Endothelial cell of umbilical vein (primary cell): ENCODE measurements at regions not wholly inside any gene's neighbourhood (a gene's known extent, or its start where the extent isn't known, plus 50 kb on each side); places are given as distances from the start of the nearest gene placed in this dataset.

Experiments
- BruUV-seq: library from RNA; stranded (reverse); fragments of 400-500 nt; replicated peaks from 2 replicates; lab custom pipeline; 2021; lab: Mats Ljungman, UMichigan
- CTCF ChIA-PET: fragments of 300-600, 350-600 bp; sonication (Branson Sonifier 250); formaldehyde crosslinking; loops from one replicate; lab custom pipeline; 2021; ENCODE audit warnings: antibody characterized with exemption, inconsistent platforms; lab: Charles Lee
- POLR2A ChIA-PET: fragments of 300-600, 350-600 bp; sonication (Branson Sonifier 250); formaldehyde crosslinking; loops from one replicate; lab custom pipeline; 2021; ENCODE audit warnings: antibody characterized with exemption, inconsistent platforms; lab: Charles Lee
- DNase-seq: peaks from one replicate; pipeline ENCODE4 v3.0.0-alpha.2; 2011; ENCODE audit warnings: low read depth, low spot score
- FAIRE-seq: peaks from 2 replicates; lab custom pipeline; 2011; peaks lifted over from hg19 to GRCh38; lab: Jason Lieb, UNC
- H2AFZ ChIP-seq: 2 replicates; pipeline ENCODE4 v1.6.0; 2012; ENCODE audit warnings: low read depth, low read length, control low read depth, inconsistent platforms
- H3K27ac ChIP-seq: 2 replicates; pipeline ENCODE4 v1.5.1; 2011; ENCODE audit warnings: low read depth, mild to moderate bottlenecking, control low read depth, low read length, moderate library complexity; ENCODE audit not compliant: insufficient read depth
- H3K27me3 ChIP-seq, 2 experiments: 2 replicates each; pipeline versions ENCODE4 v1.6.0 to v1.6.1; 2011; ENCODE audit warnings: low read length in 2 of 2, mixed read lengths in 1 of 2; ENCODE audit not compliant: control insufficient read depth in 2 of 2, insufficient read depth in 2 of 2
- H3K36me3 ChIP-seq, 2 experiments: 2 replicates in 1 of 2; 3 replicates in 1 of 2; pipeline ENCODE4 v1.5.1; 2011; ENCODE audit warnings: low read length in 2 of 2, mild to moderate bottlenecking in 1 of 2, moderate library complexity in 1 of 2; ENCODE audit not compliant: control insufficient read depth in 2 of 2, insufficient read depth in 2 of 2; ENCODE audit errors: extremely low read depth in 1 of 2
- H3K4me1 ChIP-seq: 3 replicates; pipeline ENCODE4 v1.5.1; 2011; ENCODE audit warnings: mild to moderate bottlenecking, low read length; ENCODE audit not compliant: control insufficient read depth, insufficient read depth; ENCODE audit errors: extremely low read depth
- H3K4me2 ChIP-seq: 2 replicates; pipeline ENCODE4 v1.6.1; 2011; ENCODE audit warnings: low read length, control low read depth, mixed read lengths; ENCODE audit not compliant: insufficient read depth
- H3K4me3 ChIP-seq, 3 experiments: fragments of 200-600 bp in 1 of 3; sonication (generic), shearing (Covaris generic) in 1 of 3; replicated peaks in 1 of 3; 2 replicates each; pipeline ENCODE4 v1.5.1; 2011 to 2016; ENCODE audit warnings: control low read depth in 3 of 3, low read length in 3 of 3, mild to moderate bottlenecking in 2 of 3, inconsistent platforms in 1 of 3, low read depth in 1 of 3, moderate library complexity in 1 of 3; ENCODE audit not compliant: insufficient read depth in 1 of 3
- H3K79me2 ChIP-seq: 2 replicates; pipeline ENCODE4 v1.6.0; 2012; ENCODE audit warnings: low read length, inconsistent platforms; ENCODE audit not compliant: control insufficient read depth, insufficient read depth
- H3K9ac ChIP-seq: replicated peaks from 2 replicates; pipeline ENCODE3; 2011; ENCODE audit warnings: low read length, control low read depth; ENCODE audit not compliant: insufficient read depth; ENCODE audit errors: extremely low read depth
- H3K9me1 ChIP-seq: replicated peaks from 3 replicates; pipeline ENCODE4 v1.6.0; 2011; ENCODE audit warnings: mild to moderate bottlenecking, low read length; ENCODE audit not compliant: control insufficient read depth, insufficient read depth; ENCODE audit errors: extremely low read depth
- H3K9me3 ChIP-seq: replicated peaks from 2 replicates; pipeline ENCODE4 v1.5.1; 2012; ENCODE audit warnings: low read length, inconsistent platforms; ENCODE audit not compliant: control insufficient read depth, insufficient read depth
- H4K20me1 ChIP-seq: replicated peaks from 2 replicates; pipeline ENCODE3; 2011; ENCODE audit warnings: mild to moderate bottlenecking, low read length; ENCODE audit not compliant: control insufficient read depth, insufficient read depth; ENCODE audit errors: extremely low read depth
- CTCF ChIP-seq, 2 donors: IDR thresholded peaks; 1 replicate in 1 of 2; 2 replicates in 1 of 2; pipeline ENCODE4 v1.5.1; 2011; ENCODE audit warnings: low read length in 2 of 2, mild to moderate bottlenecking in 2 of 2, moderate library complexity in 2 of 2, control low read depth in 1 of 2, inconsistent platforms in 1 of 2, low read depth in 1 of 2; ENCODE audit not compliant: insufficient read depth in 1 of 2; ENCODE audit errors: extremely low read depth in 1 of 2
- FOS ChIP-seq: IDR thresholded peaks from 2 replicates; pipeline ENCODE4 v1.6.1; 2011; ENCODE audit warnings: mild to moderate bottlenecking, low read length, moderate library complexity, borderline replicate concordance; ENCODE audit not compliant: insufficient read depth
- GATA2 ChIP-seq: IDR thresholded peaks from 2 replicates; pipeline ENCODE4 v1.7.0; 2011; ENCODE audit warnings: low read depth, mild to moderate bottlenecking, moderate library complexity, mixed read lengths, low read length; ENCODE audit not compliant: insufficient read length, insufficient read depth
- JUN ChIP-seq: IDR thresholded peaks from 2 replicates; pipeline ENCODE4 v1.6.1; 2011; ENCODE audit warnings: borderline replicate concordance, low read depth; ENCODE audit not compliant: insufficient read length, insufficient read depth
- MAX ChIP-seq: IDR thresholded peaks from 2 replicates; pipeline ENCODE4 v1.6.1; 2011; ENCODE audit not compliant: insufficient read depth, insufficient read length
- MYC ChIP-seq: IDR thresholded peaks from one replicate; pipeline ENCODE4 v1.6.1; 2011; ENCODE audit warnings: mild to moderate bottlenecking, low read depth, low read length
- POLR2A ChIP-seq: IDR thresholded peaks from 2 replicates; pipeline ENCODE4 v1.6.1; 2012; ENCODE audit warnings: low read depth, mild to moderate bottlenecking, control low read depth, low read length
- POLR2AphosphoS5 ChIP-seq: IDR thresholded peaks from 2 replicates; pipeline ENCODE4 v1.6.1; 2012; ENCODE audit warnings: low read depth, mild to moderate bottlenecking, control low read depth, low read length, moderate library complexity; ENCODE audit not compliant: insufficient read depth
- dilution Hi-C: fragments of 300-500 bp; cut with MboI; formaldehyde crosslinking; loops from one replicate; pipeline ENCODE4 v1.15.0; 2019; ENCODE audit warnings: low sequenced_read_pairs; ENCODE audit not compliant: extremely low pct_ligation_motif_present
- intact Hi-C: fragments of 100-400 bp; cut with micrococcal nuclease; formaldehyde crosslinking; loops from one replicate; pipeline ENCODE4 v1.10.0; 2022

GRCh38 chr2:2932189-2932588 lies 445.4 kb downstream of the EIPR1 start:
- FAIRE-seq = no peak
- H3K9me1 ChIP-seq = no peaks in the 10 kb centered on the region
- H3K27me3 ChIP-seq = no peaks in the 10 kb centered on the region
- dilution Hi-C loops (no loop called here), intact Hi-C loops (no loop called here)
- no peaks in the 10 kb centered on the region for H3K79me2 ChIP-seq
- H3K4me3 ChIP-seq = no peak overlapping the region
- no peaks in the 10 kb centered on the region for H3K36me3 ChIP-seq
- TF ChIP-seq JUN (no peak), MAX (no peak), CTCF (IDR thresholded peaks at IDR 0.05; ENCODE audit: extremely low read depth in 1 of 2, insufficient read depth in 1 of 2, low read depth in 1 of 2, low read length in 2 of 2) (no peak), MYC (no peak)
- ChIA-PET POLR2A (no interaction called here), CTCF (no interaction called here)
- H3K9ac ChIP-seq = no peak overlapping the region
- H3K4me2 ChIP-seq = no peak overlapping the region
- H3K4me1 ChIP-seq = no peaks in the 10 kb centered on the region
- no peak overlapping the region for H2AFZ ChIP-seq
- H4K20me1 ChIP-seq = no peaks in the 10 kb centered on the region
- no TSS peak for BruUV-seq
- no peak for DNase-seq
- no peak overlapping the region for H3K27ac ChIP-seq
- H3K9me3 ChIP-seq = peaks cover 7% of the 10 kb centered on the region

GRCh38 chr2:2931318-2932075 lies 446.1 kb downstream of the EIPR1 start:
- no peak overlapping the region for H3K4me2 ChIP-seq
- no peaks in the 10 kb centered on the region for H4K20me1 ChIP-seq
- no peaks in the 10 kb centered on the region for H3K36me3 ChIP-seq
- H2AFZ ChIP-seq = no peak overlapping the region
- no peak overlapping the region for H3K9ac ChIP-seq
- peaks cover 7% of the 10 kb centered on the region for H3K9me3 ChIP-seq
- CTCF ChIA-PET = no interaction called here
- BruUV-seq = no TSS peak
- DNase-seq (no peak), FAIRE-seq (no peak)
- no peaks in the 10 kb centered on the region for H3K79me2 ChIP-seq
- H3K27ac ChIP-seq = no peak overlapping the region
- no peaks in the 10 kb centered on the region for H3K4me1 ChIP-seq
- POLR2A ChIA-PET = no interaction called here
- dilution Hi-C loops (no loop called here), intact Hi-C loops (no loop called here)
- no peaks in the 10 kb centered on the region for H3K27me3 ChIP-seq
- no peak overlapping the region for H3K4me3 ChIP-seq
- TF ChIP-seq MAX (no peak), FOS (no peak), JUN (no peak), MYC (no peak), POLR2A (no peak), POLR2AphosphoS5 (no peak), GATA2 (no peak)
- no peaks in the 10 kb centered on the region for H3K9me1 ChIP-seq
